Neural cell (in vitro differentiated cells): ENCODE measurements at regions not wholly inside any gene's neighbourhood (a gene's known extent, or its start where the extent isn't known, plus 50 kb on each side); places are given as distances from the start of the nearest gene placed in this dataset.
"Not testable (repeated sequence)": the region's sequence is repeated elsewhere in the genome, so short reads cannot be mapped to it uniquely, and the experiment has no call there.

Experiments used
- CTCF ChIP-seq: fragments of 450-650 bp; IDR thresholded peaks from 2 replicates; pipeline ENCODE4 v1.5.1; 2014; ENCODE audit warnings: antibody characterized with exemption, mild to moderate bottlenecking, moderate library complexity; ENCODE audit not compliant: poor library complexity, severe bottlenecking
- EP300 ChIP-seq: fragments of 450-650 bp; conservative IDR thresholded peaks from 2 replicates; pipeline ENCODE4 v1.6.1; 2014; ENCODE audit warnings: antibody characterized with exemption, mild to moderate bottlenecking, moderate library complexity; ENCODE audit not compliant: poor library complexity, severe bottlenecking
- RAD21 ChIP-seq: fragments of 450-650 bp; conservative IDR thresholded peaks from 2 replicates; pipeline ENCODE4 v1.6.1; 2014; ENCODE audit warnings: antibody characterized with exemption, mild to moderate bottlenecking, moderate library complexity

DNA sequence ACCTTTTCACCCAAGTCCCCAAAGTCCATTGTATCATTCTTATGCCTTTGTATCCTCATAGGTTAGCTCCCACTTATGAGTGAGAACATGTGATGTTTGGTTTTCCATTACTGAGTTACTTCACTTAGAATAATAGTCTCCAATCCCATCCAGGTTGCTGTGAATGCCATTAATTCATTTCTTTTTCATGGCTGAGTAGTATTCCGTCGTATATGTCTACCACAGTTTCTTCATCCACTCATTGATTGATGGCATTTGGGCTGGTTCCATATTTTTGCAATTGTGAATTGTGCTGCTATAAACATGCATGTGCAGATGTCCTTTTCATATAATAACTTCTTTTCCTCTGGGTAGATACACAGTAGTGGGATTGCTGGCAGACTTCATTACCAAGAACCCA, 451.9 kb upstream of the KLF6 start:
- TF ChIP-seq EP300, CTCF, RAD21: not testable (repeated sequence)
